T follicular helper cell (primary cell): ENCODE measurements at regions not wholly inside any gene's neighbourhood (a gene's known extent, or its start where the extent isn't known, plus 50 kb on each side); places are given as distances from the start of the nearest gene placed in this dataset.

ENCODE experiments used
- DNase-seq: peaks from one replicate; pipeline ENCODE4 v3.0.0-alpha.2; 2020; ENCODE audit warnings: low read depth

DNA sequence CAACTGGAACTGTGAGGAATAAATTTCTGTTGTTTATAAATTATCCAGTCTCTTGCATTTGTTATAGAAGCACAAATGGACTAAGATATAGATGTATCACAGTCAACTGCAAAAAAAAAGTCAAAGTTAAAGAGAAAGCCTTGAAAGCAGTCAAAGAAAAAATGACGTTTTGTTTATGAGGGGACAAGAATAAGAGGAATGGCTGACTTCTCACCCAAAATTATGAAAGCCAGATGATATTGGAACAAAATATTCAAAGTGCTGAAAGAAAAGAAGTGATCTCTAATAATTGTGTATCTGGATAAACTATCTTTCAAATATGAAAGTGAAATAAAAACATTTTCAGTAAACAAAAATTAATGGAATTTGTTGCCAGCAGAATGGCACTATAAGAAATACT lies 171.8 kb upstream of the IGF1R start:
- DNase-seq: no peak

GRCh38 chr15:98480844-98481243 lies 167.5 kb upstream of the IGF1R start:
- no peak for DNase-seq

DNA sequence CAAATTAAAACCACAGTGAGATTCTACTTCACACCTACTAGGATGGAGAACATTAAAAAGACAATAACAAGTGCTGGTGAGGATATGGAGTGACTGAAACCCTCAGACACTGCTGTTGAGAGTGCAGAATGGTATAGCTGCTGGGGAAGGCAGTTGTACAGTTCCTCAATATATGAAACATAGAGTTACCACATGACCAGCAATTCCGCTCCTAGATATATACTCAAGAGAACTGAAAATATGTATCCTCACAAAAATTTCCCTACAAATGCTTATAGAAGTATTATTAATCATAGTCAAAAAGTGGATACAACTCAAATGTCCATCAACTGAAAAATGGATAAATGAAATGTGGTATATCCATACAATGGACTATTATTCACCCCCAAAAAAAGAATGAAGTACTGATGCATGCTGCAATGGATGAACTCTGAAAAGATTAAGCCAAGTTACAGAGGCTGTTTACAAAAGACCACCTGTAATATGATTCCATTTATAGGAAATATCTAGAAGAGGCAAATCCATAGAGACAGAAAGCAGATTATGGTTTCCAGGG lies 164.7 kb upstream of the IGF1R start:
- DNase-seq: no peak

DNA sequence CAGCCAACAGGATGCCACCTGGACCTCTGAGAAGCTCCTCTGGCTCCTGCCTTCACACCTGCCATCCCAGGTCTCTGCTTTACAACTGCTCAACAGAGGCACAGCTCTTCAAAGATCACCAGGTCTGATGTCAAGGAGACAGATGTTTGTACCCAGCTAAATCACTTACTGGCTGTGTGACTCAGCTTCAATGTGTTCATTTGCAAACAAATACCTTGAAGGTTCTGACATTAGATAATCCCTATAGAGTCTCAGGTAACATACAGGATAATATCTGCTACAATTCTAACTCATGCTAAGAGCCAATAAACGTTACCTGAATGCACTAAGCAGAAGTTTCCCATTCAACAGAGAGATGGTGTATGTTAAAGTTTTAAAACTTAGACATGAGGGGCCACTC lies 163.4 kb upstream of the IGF1R start:
- no peak for DNase-seq

GRCh38 chr15:98485451-98485850 lies 162.9 kb upstream of the IGF1R start:
- no peak for DNase-seq

DNA sequence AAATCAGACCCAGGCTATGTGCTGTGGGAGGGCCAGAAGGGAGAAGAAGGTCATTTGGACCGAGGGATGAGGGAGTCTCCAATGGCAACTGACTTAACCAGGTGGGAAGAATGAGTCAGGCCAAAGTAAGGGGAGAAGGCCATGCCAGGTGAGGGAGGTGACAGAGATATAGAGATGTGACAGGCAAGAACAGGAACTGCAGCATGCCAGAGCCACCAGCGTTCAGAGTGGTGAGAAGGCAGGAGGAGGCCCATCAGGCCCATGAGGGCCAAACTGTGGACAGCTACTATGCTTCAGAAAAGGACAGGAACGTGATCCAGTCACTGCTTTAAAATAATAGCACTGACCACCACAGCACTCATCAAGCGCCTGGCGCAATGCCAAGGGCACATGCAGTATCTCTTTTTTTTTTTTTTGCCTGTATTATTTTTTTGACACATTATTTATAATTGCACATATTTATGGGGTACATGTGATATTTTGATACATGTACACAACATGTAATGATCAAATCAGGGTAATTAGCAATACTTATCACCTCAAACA lies 154.3 kb upstream of the IGF1R start:
- no peak for DNase-seq

DNA sequence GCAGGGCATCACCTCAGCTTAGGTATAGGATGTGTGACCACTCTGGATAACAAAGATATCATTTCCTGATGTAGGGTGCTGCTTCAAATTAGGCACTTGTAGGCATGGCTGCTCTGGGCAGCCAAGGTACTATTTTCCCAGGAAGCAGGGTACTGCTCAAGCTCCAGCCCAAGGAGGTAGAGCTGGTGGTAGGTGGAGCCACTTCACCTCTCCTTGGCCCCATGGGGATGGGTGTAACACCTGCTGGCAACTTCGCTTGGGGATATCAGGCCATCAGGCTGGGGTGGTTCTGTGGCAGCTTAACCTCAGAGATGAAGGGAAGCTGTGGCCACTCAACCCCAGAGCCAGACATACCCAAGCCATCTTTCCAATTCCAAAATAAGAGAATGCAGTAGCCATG lies 147.1 kb upstream of the IGF1R start:
- no peak for DNase-seq

- no peak for DNase-seq
Measured at GRCh38 chr15:98501632-98502031, 146.7 kb upstream of the IGF1R start.

DNA sequence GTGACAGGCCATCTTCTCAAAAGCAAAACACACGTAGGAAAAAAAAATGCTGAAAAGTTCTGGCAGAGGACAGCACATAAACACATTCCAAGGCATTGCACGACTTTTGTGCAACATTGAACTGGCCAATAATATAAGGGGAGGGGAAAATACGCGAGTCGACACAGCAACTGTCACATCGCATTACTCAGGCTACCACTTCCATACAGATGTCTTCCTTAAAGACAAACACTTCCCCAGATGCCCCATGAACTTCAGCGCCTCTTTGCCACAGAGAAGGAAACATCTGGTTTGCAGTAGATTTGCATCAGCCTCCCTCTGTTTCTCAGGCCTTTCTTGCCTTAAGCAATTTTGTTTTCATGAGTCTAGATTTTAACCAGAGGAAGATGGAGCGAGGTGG lies 144.4 kb upstream of the IGF1R start:
- no peak for DNase-seq

- no peak for DNase-seq
Measured at GRCh38 chr15:98504998-98505397, 143.3 kb upstream of the IGF1R start.

DNA sequence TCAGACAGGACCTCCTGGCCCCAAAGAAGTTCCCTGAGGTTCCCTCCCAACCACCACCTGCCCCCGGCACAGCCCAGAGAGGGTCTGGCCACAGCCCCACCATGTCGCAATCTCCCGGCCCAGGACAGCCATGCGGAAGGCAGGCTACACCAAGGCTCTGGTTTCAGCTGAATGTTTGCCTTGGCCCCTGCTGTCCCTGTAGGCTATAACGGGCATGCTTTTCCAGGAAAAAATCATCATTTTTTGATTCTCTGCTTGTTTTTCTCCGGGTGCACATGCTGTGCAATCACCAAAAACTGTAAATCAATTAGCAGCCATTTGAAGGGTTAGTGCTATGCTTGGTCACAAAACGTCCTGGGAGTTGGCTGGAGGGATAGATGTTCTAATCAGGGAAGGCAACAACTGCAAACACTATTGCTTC lies 142.7 kb upstream of the IGF1R start:
- no peak for DNase-seq

DNA sequence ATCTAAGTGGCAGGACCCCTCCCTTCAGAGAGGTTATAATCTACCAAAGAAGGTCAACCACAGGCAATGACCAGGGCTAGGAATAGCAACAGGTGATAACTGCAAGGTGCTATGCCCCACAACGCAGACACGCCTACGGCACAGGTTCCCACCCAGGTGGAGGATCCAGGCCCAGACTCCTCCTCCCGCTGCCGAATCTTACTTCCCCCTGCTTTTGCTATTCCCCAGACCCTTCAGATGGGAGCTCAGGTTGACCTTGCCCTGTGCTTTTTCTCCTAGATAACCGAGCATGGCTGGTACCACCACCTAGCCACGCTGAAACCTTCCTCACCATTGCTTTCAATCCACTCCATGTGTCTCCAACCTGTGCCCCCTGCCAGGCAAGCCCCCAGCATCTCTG lies 142.2 kb upstream of the IGF1R start:
- no peak for DNase-seq

DNA sequence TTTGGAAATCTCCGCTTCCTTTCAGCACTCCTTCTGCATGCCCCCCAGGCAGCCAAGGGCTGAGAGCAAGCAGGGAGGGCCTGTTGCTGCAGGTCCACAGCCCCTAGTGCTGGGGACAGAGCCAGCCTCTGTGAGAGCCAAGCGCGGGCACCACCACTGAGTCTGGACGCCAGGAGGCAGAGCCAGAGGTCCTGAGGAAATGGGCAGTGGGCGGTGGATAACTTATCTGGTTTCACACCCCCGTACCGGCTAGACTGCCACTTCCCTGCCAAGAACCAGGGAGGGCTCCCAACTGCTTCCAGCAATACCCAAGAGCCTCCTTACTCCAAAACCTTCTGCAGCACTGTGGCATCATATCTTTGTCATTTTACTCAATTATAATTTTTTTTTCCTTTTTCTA lies 141.6 kb upstream of the IGF1R start:
- no peak for DNase-seq

- DNase-seq: no peak
Measured at GRCh38 chr15:98513428-98513986, 134.8 kb upstream of the IGF1R start.

DNA sequence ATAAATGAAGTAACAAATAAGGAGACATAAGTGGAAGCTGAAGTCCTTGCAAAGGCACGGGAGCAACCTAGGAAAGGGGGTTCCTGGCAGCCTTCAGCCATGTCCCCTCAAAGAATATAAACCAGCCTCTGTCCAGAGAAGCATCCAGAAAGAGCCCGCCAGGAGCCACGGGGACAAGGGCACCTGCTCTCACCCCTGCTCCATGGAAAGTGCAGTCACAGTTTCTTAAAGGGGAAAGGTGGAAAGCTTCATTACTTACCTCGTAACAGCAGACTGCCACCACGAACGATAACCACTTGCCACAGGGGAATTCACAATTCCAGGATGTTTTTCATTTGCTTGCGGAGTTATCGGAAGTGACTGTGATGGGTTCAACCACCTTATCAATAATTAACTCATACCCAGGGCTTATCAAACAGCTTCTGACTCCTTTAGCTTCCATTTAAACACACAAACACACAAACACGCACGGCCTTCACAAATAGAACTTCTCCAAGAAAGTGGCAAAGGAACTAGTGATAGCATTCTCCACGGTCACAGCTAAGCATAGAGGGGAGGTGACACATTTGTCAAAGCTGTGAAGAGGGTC lies 134.2 kb upstream of the IGF1R start:
- DNase-seq: no peak

DNA sequence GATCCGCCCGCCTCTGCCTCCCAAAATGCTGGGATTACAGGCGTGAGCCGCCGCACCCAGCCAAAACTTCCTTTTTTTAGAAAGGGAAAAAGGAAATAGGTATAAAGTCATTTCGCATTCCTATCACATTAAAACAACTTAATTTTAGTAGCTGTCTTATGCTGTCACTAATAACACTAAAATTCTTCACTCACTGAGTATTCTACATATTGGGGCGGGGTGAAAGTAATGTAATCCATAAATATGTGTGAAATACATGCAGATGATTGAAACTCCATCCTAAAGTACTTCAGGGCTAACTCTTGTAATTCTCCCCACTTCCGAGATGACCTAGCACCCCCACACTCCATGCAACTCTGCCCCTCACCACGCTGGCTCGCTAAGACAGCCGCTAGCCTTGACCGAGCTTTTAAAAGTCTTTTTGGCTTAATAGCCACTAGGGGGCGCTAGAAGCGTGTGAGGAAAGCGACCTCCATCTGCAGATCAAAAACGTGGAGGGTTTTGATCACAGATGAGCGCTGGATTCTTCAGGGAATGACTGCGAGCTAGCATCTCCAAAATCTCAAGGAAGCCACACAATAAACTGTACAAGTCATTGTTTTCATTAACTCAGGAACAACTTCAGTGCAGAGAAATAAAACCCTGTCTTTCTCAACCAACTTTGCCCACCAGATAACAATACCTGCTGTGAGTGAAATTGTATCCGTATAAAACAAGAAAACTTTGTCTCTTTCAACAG lies 129.3 kb upstream of the IGF1R start:
- DNase-seq: peak; percentile 21

- DNase-seq: no peak
Measured at GRCh38 chr15:98519767-98520550, 128.4 kb upstream of the IGF1R start.

- DNase-seq: no peak
Measured at GRCh38 chr15:98522127-98522526, 126.2 kb upstream of the IGF1R start.

- DNase-seq: no peak
Measured at GRCh38 chr15:98523912-98524662, 124.3 kb upstream of the IGF1R start.

- DNase-seq: no peak
Measured at GRCh38 chr15:98524838-98525660, 123.3 kb upstream of the IGF1R start.

- no peak for DNase-seq
Measured at GRCh38 chr15:98525661-98526001, 122.7 kb upstream of the IGF1R start.
